ENCODE measurements at regions not wholly inside any gene's neighbourhood (a gene's known extent, or its start where the extent isn't known, plus 50 kb on each side); places are given as distances from the start of the nearest gene placed in this dataset. TPM values are rescaled to one million over a fixed set of nuclear protein-coding genes. Genes with fewer than 3 reads are reported as not detected.

Small RNAs in the stretch of these regions (small RNA-seq; reads per million reads assigned to genes)
- not detected for gene RNU6ATAC29P (ENCODE audit: insufficient read length, low read depth, low replicate concordance)
